ENCODE measurements at regions not wholly inside any gene's neighbourhood (a gene's known extent, or its start where the extent isn't known, plus 50 kb on each side); places are given as distances from the start of the nearest gene placed in this dataset.

- no peak for DNase-seq (ENCODE audit: low spot score)
- Histone ChIP-seq H3K36me3 (replicated peaks in 1 of 2; ENCODE audit: control insufficient read depth in 2 of 2, insufficient read depth in 2 of 2, low read length in 2 of 2) (no peaks in the 10 kb centered on the region), H3K79me1 (ENCODE audit: low read depth, low read length) (no peaks in the 10 kb centered on the region), H2AFZ (ENCODE audit: low read length) (peak overlapping the region; percentile 26), H2BK12ac (ENCODE audit: low read length) (no peak overlapping the region), H3K9ac (ENCODE audit: low read depth, low read length, poor library complexity) (no peak overlapping the region), H3K23ac (ENCODE audit: low read depth, low read length, poor library complexity) (no peak overlapping the region), H3K4me1 (ENCODE audit: control insufficient read depth in 2 of 2, insufficient read depth in 1 of 2, low read depth in 1 of 2, low read length in 2 of 2) (peaks cover 2 to 8% of the 10 kb centered on the region in 2 donors), H4K91ac (ENCODE audit: low read depth, low read length, poor library complexity) (no peak overlapping the region), H3K4ac (ENCODE audit: low read length) (no peak overlapping the region), H2BK120ac (ENCODE audit: low read depth, low read length) (no peak overlapping the region), H3K9me3 (replicated peaks in 1 of 2; ENCODE audit: control insufficient read depth in 2 of 2, insufficient read depth in 1 of 2, low read depth in 1 of 2, low read length in 2 of 2) (peaks cover 0 to 3% of the 10 kb centered on the region in 2 donors), H3K27me3 (ENCODE audit: control insufficient read depth in 3 of 3, insufficient read depth in 3 of 3, low read depth in 1 of 3, low read length in 3 of 3) (no peaks in the 10 kb centered on the region), H2BK15ac (ENCODE audit: low read length) (no peak overlapping the region), H3K18ac (ENCODE audit: low read length) (no peak overlapping the region), H3K4me3 (ENCODE audit: low read length in 2 of 2) (no peak overlapping the region), H2BK5ac (ENCODE audit: low read length) (no peak overlapping the region), H4K8ac (ENCODE audit: low read depth, low read length) (no peak overlapping the region), H3K14ac (ENCODE audit: low read length) (no peak overlapping the region), H2AK5ac (ENCODE audit: low read depth, low read length) (no peak overlapping the region), H3K4me2 (ENCODE audit: insufficient read depth, low read length, poor library complexity, severe bottlenecking) (no peak overlapping the region), H3K27ac (replicated peaks; ENCODE audit: low read length) (no peak overlapping the region)
- WGBS, 2 donors (ENCODE audit: extremely low coverage in 2 of 2, insufficient read length in 2 of 2, insufficient replicate concordance in 1 of 2), result no CpG with 5 or more reads among the region's 4 CpGs
These were observed 62.5 kb upstream of the ESRRG start for GRCh38 chr1:216785737-216786136.

- no peak overlapping the region for H2AFZ ChIP-seq (ENCODE audit: low read length)
- no peaks in the 10 kb centered on the region for H3K79me1 ChIP-seq (ENCODE audit: low read depth, low read length)
- H2BK15ac ChIP-seq (ENCODE audit: low read length), result no peak overlapping the region
- H2BK120ac ChIP-seq (ENCODE audit: low read depth, low read length), result no peak overlapping the region
- no peak overlapping the region for H3K4me2 ChIP-seq (ENCODE audit: insufficient read depth, low read length, poor library complexity, severe bottlenecking)
- no peaks in the 10 kb centered on the region for H3K36me3 ChIP-seq (replicated peaks in 1 of 2; ENCODE audit: control insufficient read depth in 2 of 2, insufficient read depth in 2 of 2, low read length in 2 of 2)
- no peak overlapping the region for H4K8ac ChIP-seq (ENCODE audit: low read depth, low read length)
- no peak overlapping the region for H3K27ac ChIP-seq (replicated peaks; ENCODE audit: low read length)
- no peak overlapping the region for H3K9ac ChIP-seq (ENCODE audit: low read depth, low read length, poor library complexity)
- no peak overlapping the region for H3K14ac ChIP-seq (ENCODE audit: low read length)
- no peak overlapping the region for H4K91ac ChIP-seq (ENCODE audit: low read depth, low read length, poor library complexity)
- H2BK12ac ChIP-seq (ENCODE audit: low read length), result no peak overlapping the region
- peak overlapping the region in 1 of 2 donors; percentile 26 for H3K4me3 ChIP-seq (ENCODE audit: low read length in 2 of 2)
- no peak overlapping the region for H3K23ac ChIP-seq (ENCODE audit: low read depth, low read length, poor library complexity)
- no peaks in the 10 kb centered on the region for H3K27me3 ChIP-seq (ENCODE audit: control insufficient read depth in 3 of 3, insufficient read depth in 3 of 3, low read depth in 1 of 3, low read length in 3 of 3)
- H2BK5ac ChIP-seq (ENCODE audit: low read length), result no peak overlapping the region
- H3K4me1 ChIP-seq (ENCODE audit: control insufficient read depth in 2 of 2, insufficient read depth in 1 of 2, low read depth in 1 of 2, low read length in 2 of 2), result peaks cover 2 to 8% of the 10 kb centered on the region in 2 donors
- no peak for DNase-seq (ENCODE audit: low spot score)
- no peak overlapping the region for H3K18ac ChIP-seq (ENCODE audit: low read length)
- H2AK5ac ChIP-seq (ENCODE audit: low read depth, low read length), result no peak overlapping the region
- H3K9me3 ChIP-seq (replicated peaks in 1 of 2; ENCODE audit: control insufficient read depth in 2 of 2, insufficient read depth in 1 of 2, low read depth in 1 of 2, low read length in 2 of 2), result peaks cover 0 to 3% of the 10 kb centered on the region in 2 donors
- no CpG with 5 or more reads among the region's 3 CpGs for WGBS, 2 donors (ENCODE audit: extremely low coverage in 2 of 2, insufficient read length in 2 of 2, insufficient replicate concordance in 1 of 2)
- no peak overlapping the region for H3K4ac ChIP-seq (ENCODE audit: low read length)
These were observed 62.0 kb upstream of the ESRRG start for GRCh38 chr1:216785221-216785620.

- no peak overlapping the region for H4K8ac ChIP-seq (ENCODE audit: low read depth, low read length)
- no peak overlapping the region for H3K18ac ChIP-seq (ENCODE audit: low read length)
- no peak overlapping the region for H2BK120ac ChIP-seq (ENCODE audit: low read depth, low read length)
- no peak overlapping the region for H3K4ac ChIP-seq (ENCODE audit: low read length)
- H3K27me3 ChIP-seq (ENCODE audit: control insufficient read depth in 3 of 3, insufficient read depth in 3 of 3, low read depth in 1 of 3, low read length in 3 of 3), result no peaks in the 10 kb centered on the region
- H2BK5ac ChIP-seq (ENCODE audit: low read length), result no peak overlapping the region
- no peak overlapping the region for H3K14ac ChIP-seq (ENCODE audit: low read length)
- no peak overlapping the region for H2AK5ac ChIP-seq (ENCODE audit: low read depth, low read length)
- H3K4me3 ChIP-seq (ENCODE audit: low read length in 2 of 2), result no peak overlapping the region
- DNase-seq (ENCODE audit: low spot score), result no peak
- H3K23ac ChIP-seq (ENCODE audit: low read depth, low read length, poor library complexity), result no peak overlapping the region
- no peak overlapping the region for H4K91ac ChIP-seq (ENCODE audit: low read depth, low read length, poor library complexity)
- H2BK15ac ChIP-seq (ENCODE audit: low read length), result no peak overlapping the region
- H3K9ac ChIP-seq (ENCODE audit: low read depth, low read length, poor library complexity), result no peak overlapping the region
- H3K4me2 ChIP-seq (ENCODE audit: insufficient read depth, low read length, poor library complexity, severe bottlenecking), result no peak overlapping the region
- H3K36me3 ChIP-seq (replicated peaks in 1 of 2; ENCODE audit: control insufficient read depth in 2 of 2, insufficient read depth in 2 of 2, low read length in 2 of 2), result no peaks in the 10 kb centered on the region
- H3K9me3 ChIP-seq (replicated peaks in 1 of 2; ENCODE audit: control insufficient read depth in 2 of 2, insufficient read depth in 1 of 2, low read depth in 1 of 2, low read length in 2 of 2), result no peaks in the 10 kb centered on the region
- H2BK12ac ChIP-seq (ENCODE audit: low read length), result no peak overlapping the region
- H3K4me1 ChIP-seq (ENCODE audit: control insufficient read depth in 2 of 2, insufficient read depth in 1 of 2, low read depth in 1 of 2, low read length in 2 of 2), result peaks cover 0 to 2% of the 10 kb centered on the region in 2 donors
- H3K79me1 ChIP-seq (ENCODE audit: low read depth, low read length), result no peaks in the 10 kb centered on the region
- H2AFZ ChIP-seq (ENCODE audit: low read length), result no peak overlapping the region
- no peak overlapping the region for H3K27ac ChIP-seq (replicated peaks; ENCODE audit: low read length)
These were observed 56.5 kb upstream of the ESRRG start for GRCh38 chr1:216779686-216780085.

GRCh38 chr1:216778737-216779136 is 55.5 kb upstream of the ESRRG start:
- WGBS, 2 donors (ENCODE audit: extremely low coverage in 2 of 2, insufficient read length in 2 of 2, insufficient replicate concordance in 1 of 2), result no CpG with 5 or more reads among the region's 1 CpG
- no peak overlapping the region for H3K27ac ChIP-seq (replicated peaks; ENCODE audit: low read length)
- H3K14ac ChIP-seq (ENCODE audit: low read length), result no peak overlapping the region
- no peak overlapping the region for H2BK15ac ChIP-seq (ENCODE audit: low read length)
- no peaks in the 10 kb centered on the region for H3K27me3 ChIP-seq (ENCODE audit: control insufficient read depth in 3 of 3, insufficient read depth in 3 of 3, low read depth in 1 of 3, low read length in 3 of 3)
- H2BK12ac ChIP-seq (ENCODE audit: low read length), result no peak overlapping the region
- no peak overlapping the region for H3K4me2 ChIP-seq (ENCODE audit: insufficient read depth, low read length, poor library complexity, severe bottlenecking)
- peak overlapping the region; percentile 43 for H2AFZ ChIP-seq (ENCODE audit: low read length)
- H3K4ac ChIP-seq (ENCODE audit: low read length), result no peak overlapping the region
- H4K91ac ChIP-seq (ENCODE audit: low read depth, low read length, poor library complexity), result no peak overlapping the region
- DNase-seq (ENCODE audit: low spot score), result no peak
- H3K79me1 ChIP-seq (ENCODE audit: low read depth, low read length), result no peaks in the 10 kb centered on the region
- no peaks in the 10 kb centered on the region for H3K36me3 ChIP-seq (replicated peaks in 1 of 2; ENCODE audit: control insufficient read depth in 2 of 2, insufficient read depth in 2 of 2, low read length in 2 of 2)
- no peaks in the 10 kb centered on the region for H3K9me3 ChIP-seq (replicated peaks in 1 of 2; ENCODE audit: control insufficient read depth in 2 of 2, insufficient read depth in 1 of 2, low read depth in 1 of 2, low read length in 2 of 2)
- no peak overlapping the region for H3K18ac ChIP-seq (ENCODE audit: low read length)
- no peak overlapping the region for H3K9ac ChIP-seq (ENCODE audit: low read depth, low read length, poor library complexity)
- no peak overlapping the region for H3K23ac ChIP-seq (ENCODE audit: low read depth, low read length, poor library complexity)
- no peak overlapping the region for H4K8ac ChIP-seq (ENCODE audit: low read depth, low read length)
- no peak overlapping the region for H2AK5ac ChIP-seq (ENCODE audit: low read depth, low read length)
- H3K4me3 ChIP-seq (ENCODE audit: low read length in 2 of 2), result no peak overlapping the region
- no peak overlapping the region for H2BK5ac ChIP-seq (ENCODE audit: low read length)
- peaks cover 0 to 2% of the 10 kb centered on the region in 2 donors for H3K4me1 ChIP-seq (ENCODE audit: control insufficient read depth in 2 of 2, insufficient read depth in 1 of 2, low read depth in 1 of 2, low read length in 2 of 2)
- no peak overlapping the region for H2BK120ac ChIP-seq (ENCODE audit: low read depth, low read length)

All from neuronal stem cell (in vitro differentiated cells).